HG03025 (cell line): ENCODE measurements at regions not wholly inside any gene's neighbourhood (a gene's known extent, or its start where the extent isn't known, plus 50 kb on each side); places are given as distances from the start of the nearest gene placed in this dataset.
"Not testable (repeated sequence)": the region's sequence is repeated elsewhere in the genome, so short reads cannot be mapped to it uniquely, and the experiment has no call there.

Experiments
- ATAC-seq: cut with Tn5 transposase; IDR thresholded peaks from one replicate; pipeline ENCODE4 v1.9.1; 2021; ENCODE audit warnings: mild to moderate bottlenecking, moderate library complexity; ENCODE audit not compliant: unreplicated experiment, low FRiP score

- no peak for ATAC-seq
These were observed 494.5 kb upstream of the PBX1 start for GRCh38 chr1:164064501-164064900.

GRCh38 chr1:164071288-164071687 lies 487.7 kb upstream of the PBX1 start:
- ATAC-seq = no peak

- no peak for ATAC-seq
These were observed 472.2 kb upstream of the PBX1 start for GRCh38 chr1:164086832-164087231.

GRCh38 chr1:164087906-164088453 lies 471.0 kb upstream of the PBX1 start:
- ATAC-seq = no peak

DNA sequence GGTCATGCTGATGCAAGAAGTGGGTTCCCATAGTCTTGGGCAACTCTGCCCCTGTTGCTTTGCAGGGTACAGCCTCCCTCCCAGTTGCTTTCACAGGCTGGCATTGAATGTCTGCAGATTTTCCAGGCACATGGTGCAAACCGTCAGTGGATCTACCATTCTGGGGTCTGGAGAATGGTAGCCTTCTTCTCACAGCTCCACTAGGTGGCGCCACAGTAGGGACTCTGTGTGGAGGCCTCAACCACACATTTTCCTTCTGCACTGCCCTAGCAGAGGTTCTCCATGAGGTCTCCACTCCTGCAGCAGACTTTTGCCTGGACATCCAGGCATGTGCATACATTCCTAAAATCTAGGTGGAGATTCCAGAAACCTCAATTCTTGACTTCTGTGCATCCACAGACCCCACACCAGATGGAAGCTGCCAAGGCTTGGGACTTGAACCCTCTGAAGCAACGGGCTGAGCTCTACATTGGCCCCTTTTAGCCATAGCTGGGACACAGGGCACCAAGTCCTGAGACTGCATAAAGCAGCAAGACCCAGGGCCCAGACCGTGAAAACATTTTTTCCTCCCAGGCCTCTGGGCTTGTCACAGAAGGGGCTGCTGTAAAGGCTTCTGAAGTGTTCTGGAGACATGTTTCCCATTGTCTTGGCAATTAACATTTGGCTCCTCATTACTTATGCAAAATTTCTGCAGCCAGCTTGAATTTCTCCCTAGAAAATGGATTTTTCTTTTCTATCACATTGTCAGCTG lies 466.2 kb upstream of the PBX1 start:
- ATAC-seq = no peak

DNA sequence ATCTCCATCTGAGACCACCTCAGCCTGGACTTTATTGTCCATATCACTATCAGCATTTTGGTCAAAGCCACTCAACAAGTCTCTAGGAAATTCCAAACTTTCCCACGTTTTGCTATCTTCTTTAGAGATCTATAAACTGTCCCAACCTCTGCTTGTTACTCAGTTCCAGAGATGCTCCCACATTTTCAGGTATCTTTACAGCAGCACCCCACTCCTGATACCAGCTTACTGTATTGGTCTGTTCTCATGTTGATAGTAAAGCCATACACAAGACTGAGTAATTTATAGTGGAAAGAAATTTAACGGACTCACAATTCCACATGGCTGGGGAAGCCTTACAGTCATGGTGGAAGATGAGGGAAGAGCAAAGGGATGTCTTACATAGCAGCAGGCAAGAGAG lies 465.4 kb upstream of the PBX1 start:
- ATAC-seq = no peak

DNA sequence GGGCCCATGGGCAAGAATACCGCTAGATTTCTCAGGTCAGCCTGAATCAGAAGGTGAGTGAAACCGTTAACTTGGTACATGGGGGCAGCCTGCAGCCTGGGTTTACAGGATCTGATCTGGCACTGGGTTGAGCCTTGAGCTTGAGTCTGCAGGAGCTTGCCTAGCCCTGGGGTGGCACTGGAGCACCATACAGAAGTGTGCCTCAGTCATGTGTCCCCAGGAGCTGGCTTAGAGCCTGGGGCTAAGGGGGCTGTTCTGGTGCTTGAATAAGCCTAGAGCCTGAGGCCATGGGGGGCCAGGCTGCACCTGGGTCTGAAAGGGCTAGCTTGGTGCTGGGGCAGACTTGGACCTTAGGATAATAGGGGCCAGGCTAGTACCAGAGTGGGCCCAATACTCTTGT lies 457.2 kb upstream of the PBX1 start:
- ATAC-seq = no peak

GRCh38 chr1:164131949-164132348 lies 427.0 kb upstream of the PBX1 start:
- no peak for ATAC-seq

DNA sequence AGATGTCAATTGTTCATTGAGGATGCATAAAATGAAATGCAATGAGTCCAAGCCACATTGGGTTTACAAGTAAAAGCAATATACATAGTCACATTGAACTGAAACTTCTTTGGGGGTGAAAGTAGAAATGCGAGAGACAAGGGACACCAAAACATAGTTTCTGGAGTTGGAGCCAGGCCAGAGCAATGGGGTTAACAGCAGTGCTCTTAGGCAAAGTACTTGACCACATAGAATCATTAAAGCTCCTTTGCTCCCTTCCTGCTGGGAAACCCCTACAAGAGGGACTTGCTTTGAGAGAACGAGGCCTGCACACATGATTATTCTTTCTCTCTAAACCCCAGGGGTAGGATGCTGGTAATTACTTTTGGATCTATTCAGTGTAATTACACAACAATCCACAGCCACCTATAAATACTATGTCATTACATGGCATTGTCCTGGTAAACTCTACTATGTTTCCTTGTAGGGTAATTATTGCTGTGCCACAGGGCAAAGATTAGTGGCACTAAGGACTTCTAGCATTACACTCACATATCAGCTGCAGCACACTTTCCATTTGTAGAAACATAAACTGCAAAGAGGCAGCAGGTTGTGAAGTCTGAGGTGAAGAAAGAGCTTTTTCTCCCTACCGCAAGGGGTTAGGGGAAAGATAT lies 421.6 kb upstream of the PBX1 start:
- ATAC-seq = peak; percentile 49

DNA sequence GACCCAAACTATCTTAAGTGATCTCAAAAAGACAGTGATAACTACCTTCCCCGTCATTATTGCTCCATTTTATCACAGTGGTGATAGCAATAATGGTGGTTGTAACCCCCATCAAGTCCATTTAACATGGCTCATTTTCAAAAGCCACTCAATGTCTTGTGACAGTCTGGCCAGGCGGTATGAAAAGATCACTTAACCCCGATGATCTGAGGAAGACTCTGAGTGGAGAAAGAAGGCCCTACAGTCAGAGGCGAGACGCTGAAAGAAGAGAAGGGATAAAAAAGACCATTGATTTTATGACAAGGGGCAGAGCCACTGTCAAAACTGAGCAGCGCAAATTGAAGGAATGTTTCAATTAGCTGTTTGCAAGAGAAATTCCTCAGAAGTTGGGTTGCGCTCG lies 417.2 kb upstream of the PBX1 start:
- ATAC-seq = no peak

- no peak for ATAC-seq
These were observed 404.4 kb upstream of the PBX1 start for GRCh38 chr1:164154622-164155021.

DNA sequence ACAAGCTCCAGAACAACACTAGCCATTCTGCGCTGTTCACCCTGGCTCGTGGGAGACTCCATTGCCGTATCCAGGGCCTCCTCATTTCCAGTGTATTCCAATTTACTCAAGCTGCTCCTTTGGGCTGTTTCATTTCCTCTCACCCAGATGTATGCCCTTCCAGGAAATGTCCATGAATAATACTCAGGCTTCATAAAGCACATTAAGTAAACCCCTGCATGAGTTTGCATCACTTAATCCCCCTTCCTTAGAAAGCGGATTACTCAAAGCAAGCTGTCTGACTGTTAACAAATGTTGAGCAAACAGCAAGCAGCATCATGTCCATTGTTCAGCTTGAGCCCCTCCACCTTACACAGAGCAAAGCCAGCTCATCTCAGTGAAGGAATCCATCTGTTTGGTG lies 403.6 kb upstream of the PBX1 start:
- ATAC-seq = no peak

DNA sequence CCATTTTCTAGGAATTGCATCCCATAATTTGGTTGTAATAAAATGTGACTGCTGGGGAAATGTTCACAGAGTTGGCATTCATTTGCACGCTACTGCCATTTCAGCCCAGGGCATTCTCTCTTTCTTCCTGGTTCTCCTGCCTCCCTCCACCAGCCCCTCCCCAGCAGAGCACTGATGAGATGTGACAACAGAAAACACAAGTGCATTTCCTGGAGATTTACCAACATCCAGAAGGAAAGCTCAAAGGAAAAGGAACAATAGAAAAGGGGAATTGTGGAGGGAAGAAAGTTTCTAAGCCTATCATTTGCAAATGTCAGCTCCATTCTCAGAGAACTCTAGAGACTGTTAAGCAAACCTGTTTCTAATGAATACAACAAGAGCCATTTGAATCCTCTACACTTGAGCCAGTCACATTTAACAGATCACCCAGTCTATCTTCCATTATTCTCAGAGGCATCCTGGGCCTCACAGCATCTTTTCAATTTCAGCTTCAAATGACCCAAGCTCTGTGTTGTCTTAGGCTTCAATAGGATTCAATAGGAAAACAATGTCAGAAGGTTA lies 395.6 kb upstream of the PBX1 start:
- ATAC-seq = no peak

DNA sequence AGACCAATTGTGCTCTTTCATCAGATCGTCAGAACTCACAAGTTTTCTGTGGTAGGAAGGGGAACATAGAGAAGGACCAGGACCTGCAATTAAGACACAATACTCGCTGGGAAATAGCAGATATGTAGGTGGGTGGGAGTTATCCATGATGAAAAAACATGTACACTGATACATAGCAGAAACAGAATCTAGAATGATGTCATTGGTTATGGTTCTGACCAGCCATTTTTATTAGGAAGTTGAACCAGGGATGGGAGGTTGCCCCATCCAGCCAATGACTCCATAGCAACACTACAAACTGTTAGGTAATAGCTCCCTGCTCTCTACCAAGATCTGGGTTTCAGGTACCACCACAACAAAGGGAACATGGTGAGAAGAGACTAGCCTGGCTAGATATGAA lies 393.5 kb upstream of the PBX1 start:
- no peak for ATAC-seq

GRCh38 chr1:164166454-164166853 lies 392.5 kb upstream of the PBX1 start:
- ATAC-seq = not testable (repeated sequence)

GRCh38 chr1:164177118-164177517 lies 381.9 kb upstream of the PBX1 start:
- ATAC-seq = no peak

GRCh38 chr1:164180824-164181223 lies 378.2 kb upstream of the PBX1 start:
- no peak for ATAC-seq

DNA sequence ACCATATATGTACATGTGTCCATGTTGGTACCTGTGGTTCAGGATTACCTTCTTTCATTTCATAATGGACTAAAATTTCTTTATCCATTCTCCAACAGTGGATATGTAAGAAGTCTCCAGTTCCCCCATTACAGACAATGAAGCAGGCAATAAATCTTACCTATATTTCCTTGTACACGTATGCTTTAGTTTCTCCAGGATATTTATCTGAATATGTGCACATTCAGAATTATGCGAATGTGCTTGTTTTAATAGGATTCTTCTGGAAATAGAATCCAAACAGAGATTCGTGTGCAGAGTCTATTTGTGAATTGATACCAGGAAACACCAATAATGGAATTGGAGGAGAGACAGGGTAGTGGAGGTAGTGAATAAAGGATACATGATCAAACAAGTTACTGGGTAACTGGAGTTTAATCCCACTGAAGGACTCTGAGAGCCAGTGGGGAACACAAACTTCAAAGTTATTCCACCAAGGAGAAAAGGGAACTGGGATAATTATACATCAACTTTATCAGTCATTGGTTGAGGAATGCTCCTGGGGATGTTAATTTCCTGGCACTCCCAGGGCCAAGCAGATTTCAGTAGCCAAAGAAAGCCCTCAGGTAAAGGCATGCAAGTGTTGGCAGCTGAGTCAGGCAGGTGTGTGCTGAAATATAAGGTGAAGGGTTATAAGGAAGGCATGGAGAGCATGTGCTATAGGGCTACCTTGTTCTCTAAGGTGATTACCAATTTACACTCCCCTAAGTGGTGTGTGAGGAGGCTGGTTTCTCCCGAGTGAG lies 374.9 kb upstream of the PBX1 start:
- no peak for ATAC-seq

DNA sequence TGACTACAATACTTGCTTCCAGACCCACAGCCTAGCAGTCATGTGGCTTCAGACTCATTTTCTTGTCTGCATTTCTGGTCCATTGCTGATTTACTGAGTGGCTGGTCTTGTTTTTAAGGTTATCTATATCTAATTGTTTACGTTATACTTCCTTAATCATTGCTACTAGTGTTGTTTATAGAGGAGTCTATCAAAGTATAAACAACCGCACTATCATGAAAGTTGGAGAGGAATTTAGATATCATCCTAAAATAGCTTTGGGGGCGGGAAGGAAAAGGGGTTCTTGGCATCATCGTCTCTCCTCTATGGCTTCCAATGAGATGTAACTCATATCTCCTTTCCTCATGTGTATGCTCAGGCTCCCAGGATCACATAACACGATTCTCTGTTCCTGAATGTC lies 372.1 kb upstream of the PBX1 start:
- no peak for ATAC-seq

GRCh38 chr1:164188497-164188896 lies 370.5 kb upstream of the PBX1 start:
- ATAC-seq = no peak

DNA sequence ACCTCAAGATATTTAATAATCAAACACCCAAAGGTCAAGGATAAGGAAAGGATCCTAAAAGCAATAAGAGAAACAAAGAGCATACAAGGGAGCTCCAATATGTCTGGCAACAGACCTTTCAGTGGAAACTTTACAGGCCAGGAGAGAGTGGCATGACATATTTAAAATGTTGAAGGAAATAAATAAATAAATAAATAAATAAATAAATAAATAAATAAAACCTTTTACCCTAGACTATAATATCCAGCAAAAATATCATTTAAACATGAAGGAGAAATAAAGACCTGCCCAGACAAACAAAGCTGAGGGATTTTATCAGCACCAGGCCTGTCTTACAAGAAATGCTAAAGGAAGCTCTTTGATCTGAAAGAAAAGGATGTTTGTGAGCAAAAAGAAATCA lies 367.8 kb upstream of the PBX1 start:
- ATAC-seq = no peak
